Retinal pigment epithelial cell (primary cell): ENCODE measurements at regions not wholly inside any gene's neighbourhood (a gene's known extent, or its start where the extent isn't known, plus 50 kb on each side); places are given as distances from the start of the nearest gene placed in this dataset.
A peak's percentile ranks its signal among the peaks of the same experiment; 100 is the strongest.
"Not testable (repeated sequence)": the region's sequence is repeated elsewhere in the genome, so short reads cannot be mapped to it uniquely, and the experiment has no call there.

Experiments used
- DNase-seq: peaks from one replicate; pipeline ENCODE4 v3.0.0-alpha.2; 2010; ENCODE audit warnings: low read depth
- H3K4me3 ChIP-seq: 2 replicates; pipeline ENCODE4 v1.5.1; 2011; ENCODE audit warnings: mild to moderate bottlenecking, low read length, control low read depth, moderate library complexity
- TF ChIP-seq, protein P1 (sequence below): conservative IDR thresholded peaks from 2 replicates; pipeline ENCODE4 v1.5.1; 2011; ENCODE audit warnings: low read depth, low read length, control low read depth, inconsistent platforms

DNA sequence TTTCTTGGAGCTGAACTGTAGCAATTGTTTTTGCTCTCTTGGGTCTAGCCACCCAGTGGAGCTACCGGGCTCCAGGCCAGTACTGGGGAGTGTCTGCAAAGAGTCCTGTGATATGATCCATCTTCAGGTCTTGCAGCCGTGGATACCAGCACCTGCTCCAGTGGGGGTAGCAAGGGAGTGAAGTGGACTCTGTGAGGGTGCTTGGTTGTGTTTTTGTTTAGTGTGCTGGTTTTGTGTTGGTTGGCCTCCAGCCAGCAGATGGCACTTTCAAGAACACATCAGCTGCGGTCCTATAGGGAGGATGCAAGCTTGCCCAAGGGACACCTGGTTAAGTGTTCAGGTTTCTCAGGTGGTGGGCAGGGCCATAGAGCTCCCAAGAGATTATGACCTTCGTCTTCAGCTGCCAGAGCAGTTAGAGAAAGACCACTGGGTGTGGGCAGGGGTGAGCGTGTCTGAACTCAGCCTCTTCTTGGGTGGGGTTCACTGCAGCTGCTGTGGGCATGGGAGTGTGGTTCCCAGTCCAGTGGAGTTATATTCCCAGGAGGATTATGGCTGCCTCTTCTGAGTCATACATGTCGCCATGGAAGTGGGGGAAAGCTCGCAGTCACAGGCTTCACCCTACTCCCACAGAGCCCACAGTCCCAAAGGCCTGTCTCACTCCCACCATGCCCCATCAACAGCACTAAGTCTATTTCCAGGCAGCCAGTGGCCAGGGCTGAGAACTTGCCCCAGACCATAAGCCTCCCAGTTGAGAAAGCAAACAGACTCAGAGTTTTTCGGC is 811.6 kb downstream of the GLUD2 start:
- H3K4me3 ChIP-seq: no peak overlapping the region
- DNase-seq: no peak
- TF ChIP-seq, protein P1, sequence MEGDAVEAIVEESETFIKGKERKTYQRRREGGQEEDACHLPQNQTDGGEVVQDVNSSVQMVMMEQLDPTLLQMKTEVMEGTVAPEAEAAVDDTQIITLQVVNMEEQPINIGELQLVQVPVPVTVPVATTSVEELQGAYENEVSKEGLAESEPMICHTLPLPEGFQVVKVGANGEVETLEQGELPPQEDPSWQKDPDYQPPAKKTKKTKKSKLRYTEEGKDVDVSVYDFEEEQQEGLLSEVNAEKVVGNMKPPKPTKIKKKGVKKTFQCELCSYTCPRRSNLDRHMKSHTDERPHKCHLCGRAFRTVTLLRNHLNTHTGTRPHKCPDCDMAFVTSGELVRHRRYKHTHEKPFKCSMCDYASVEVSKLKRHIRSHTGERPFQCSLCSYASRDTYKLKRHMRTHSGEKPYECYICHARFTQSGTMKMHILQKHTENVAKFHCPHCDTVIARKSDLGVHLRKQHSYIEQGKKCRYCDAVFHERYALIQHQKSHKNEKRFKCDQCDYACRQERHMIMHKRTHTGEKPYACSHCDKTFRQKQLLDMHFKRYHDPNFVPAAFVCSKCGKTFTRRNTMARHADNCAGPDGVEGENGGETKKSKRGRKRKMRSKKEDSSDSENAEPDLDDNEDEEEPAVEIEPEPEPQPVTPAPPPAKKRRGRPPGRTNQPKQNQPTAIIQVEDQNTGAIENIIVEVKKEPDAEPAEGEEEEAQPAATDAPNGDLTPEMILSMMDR: no peak

DNA sequence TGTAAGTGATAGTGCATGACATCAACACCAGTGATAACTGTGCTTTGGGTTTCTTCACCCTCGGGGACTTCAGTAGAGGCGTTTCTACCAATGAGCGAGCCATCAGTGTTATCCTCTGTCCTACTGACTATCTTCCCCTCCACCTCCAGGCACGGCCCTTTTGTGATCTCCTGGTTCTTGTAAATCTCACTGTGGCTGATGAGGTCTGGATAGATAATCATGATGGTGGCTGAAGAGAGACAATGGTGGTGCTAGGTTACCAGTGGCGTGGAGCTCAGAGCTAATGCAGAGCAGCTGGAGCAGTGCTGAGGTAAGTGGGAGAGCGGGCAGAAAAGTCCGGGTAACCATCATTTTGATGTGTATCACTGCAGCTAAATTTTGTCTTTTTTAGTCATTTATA is 816.6 kb downstream of the GLUD2 start:
- TF ChIP-seq, protein P1: no peak
- no peak for DNase-seq
- H3K4me3 ChIP-seq: no peak overlapping the region

DNA sequence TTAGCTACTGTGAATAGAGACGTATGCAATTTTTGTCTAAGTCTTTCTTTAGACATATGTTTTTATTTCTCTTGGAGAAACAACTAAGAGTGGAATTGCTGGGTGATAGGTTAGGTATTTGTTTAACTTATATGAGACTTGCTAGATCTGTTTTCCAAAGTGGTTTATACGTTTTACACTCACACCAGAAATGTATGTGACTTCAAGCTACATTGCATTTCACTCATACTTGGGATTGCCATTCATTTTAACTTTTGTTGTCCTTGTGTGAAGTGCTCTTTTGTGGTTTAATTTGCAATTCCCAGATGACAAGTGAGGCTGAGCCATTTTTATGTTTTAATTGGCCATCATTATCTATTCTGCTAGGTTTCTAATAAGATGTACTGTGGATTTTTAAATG is 817.2 kb downstream of the GLUD2 start:
- DNase-seq: no peak
- TF ChIP-seq, protein P1: no peak
- no peak overlapping the region for H3K4me3 ChIP-seq

DNA sequence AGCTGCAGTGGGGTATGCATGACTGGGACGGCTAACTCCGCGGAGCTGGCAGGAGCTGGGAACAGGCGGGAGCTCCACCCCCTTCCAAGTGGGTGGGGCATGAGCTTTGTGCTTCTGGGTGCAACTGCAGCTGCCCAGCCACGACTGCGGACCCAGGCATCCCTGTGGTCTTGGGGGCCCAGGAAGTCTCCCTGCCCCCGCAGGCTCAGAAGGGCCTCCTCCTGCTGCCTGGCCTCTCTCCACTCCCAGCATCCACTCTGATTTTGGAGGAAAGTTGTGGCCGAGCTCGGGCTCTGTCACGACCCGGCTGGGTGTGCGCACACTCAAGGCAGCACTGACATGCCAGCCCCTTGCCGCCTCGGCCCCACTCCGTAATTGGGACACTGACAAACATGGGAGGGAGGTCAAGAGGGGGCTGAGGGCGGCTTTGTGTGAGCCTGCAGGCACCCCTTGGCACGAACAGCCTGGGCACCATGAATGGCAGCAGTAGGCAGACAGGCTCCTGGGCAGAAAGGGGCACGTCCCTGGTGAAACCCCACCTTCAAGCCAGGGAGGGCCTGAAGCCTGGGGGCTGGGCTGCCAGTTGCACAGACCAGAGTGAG is 822.6 kb downstream of the GLUD2 start:
- no peak for DNase-seq
- H3K4me3 ChIP-seq: no peak overlapping the region
- TF ChIP-seq, protein P1: no peak

DNA sequence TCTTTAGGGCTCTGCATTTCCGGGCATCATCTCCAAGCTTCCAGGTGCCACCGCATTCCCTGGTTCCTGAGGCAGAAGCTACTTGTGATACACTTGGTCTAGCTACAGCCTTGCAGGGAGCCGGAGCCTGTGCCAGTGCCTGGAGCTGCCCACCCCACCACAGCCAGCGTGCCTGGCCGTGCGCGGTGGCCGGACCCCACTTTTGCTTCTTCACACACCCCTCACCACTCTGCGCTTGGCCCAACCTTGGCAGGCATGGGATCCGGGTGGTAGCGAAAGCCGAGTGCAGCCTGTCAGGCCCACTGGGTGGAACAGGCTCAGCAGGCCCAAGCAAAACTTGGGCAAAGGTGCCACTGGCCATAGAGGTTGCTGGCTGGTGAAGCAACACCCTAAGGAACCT is 823.7 kb downstream of the GLUD2 start:
- TF ChIP-seq, protein P1: no peak
- no peak overlapping the region for H3K4me3 ChIP-seq
- DNase-seq: no peak

DNA sequence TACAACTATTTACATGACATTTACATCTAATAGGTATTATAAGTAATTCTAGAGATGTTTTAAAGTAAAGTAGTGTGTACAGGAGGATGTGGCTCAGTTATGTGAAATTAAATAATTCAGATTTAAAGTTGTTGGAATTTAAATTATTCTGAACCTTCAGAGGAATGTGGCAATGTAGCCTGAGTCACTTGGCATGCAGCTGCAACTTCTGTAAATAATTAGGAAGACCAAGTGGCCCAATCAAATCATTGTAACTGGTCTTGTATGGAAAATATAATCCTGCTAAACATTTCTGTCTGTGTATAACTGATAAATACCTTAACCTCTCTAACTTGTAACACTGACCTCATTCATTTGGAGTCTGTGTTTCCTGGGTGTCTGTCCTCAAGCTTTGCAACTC is 828.9 kb downstream of the GLUD2 start:
- no peak overlapping the region for H3K4me3 ChIP-seq
- TF ChIP-seq, protein P1: no peak
- DNase-seq: peak; percentile 52

DNA sequence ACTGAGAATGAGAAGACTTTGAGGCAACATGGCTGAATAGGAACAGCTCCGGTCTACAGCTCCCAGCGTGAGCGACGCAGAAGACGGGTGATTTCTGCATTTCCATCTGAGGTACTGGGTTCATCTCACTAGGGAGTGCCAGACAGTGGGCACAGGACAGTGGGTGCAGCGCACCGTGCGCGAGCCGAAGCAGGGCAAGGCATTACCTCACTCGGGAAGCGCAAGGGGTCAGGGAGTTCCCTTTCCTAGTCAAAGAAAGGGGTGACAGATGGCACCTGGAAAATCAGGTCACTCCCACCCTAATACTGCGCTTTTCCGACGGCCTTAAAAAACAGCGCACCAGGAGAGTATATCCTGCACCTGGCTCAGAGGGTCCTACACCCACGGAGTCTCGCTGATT is 829.9 kb downstream of the GLUD2 start:
- H3K4me3 ChIP-seq, DNase-seq: not testable (repeated sequence)
